GM23338 (cell line): ENCODE measurements at regions not wholly inside any gene's neighbourhood (a gene's known extent, or its start where the extent isn't known, plus 50 kb on each side); places are given as distances from the start of the nearest gene placed in this dataset.

Source experiments
- ATAC-seq: fragments of 200-7000 bp; cut with Tn5 transposase; 3 replicates; pipeline ENCODE4 v1.9.1; 2020
- DNase-seq: peaks from one replicate; pipeline ENCODE4 v3.0.0-alpha.2; 2015; ENCODE audit warnings: low spot score
- H2AFZ ChIP-seq: fragments of 200-600 bp; sonication (generic); 2 replicates; pipeline ENCODE4 v1.8.0; 2016; ENCODE audit warnings: antibody characterized with exemption, mild to moderate bottlenecking, moderate library complexity
- H3F3A ChIP-seq: fragments of 200-600 bp; sonication (generic); replicated peaks from 2 replicates; pipeline ENCODE4 v1.8.0; 2017; ENCODE audit warnings: antibody characterized with exemption, mixed run types, low read depth
- H3K27ac ChIP-seq: fragments of 200-600 bp; sonication (generic); 2 replicates; pipeline ENCODE4 v1.6.1; 2016; ENCODE audit warnings: low read depth
- H3K27me3 ChIP-seq: fragments of 200-600 bp; sonication (generic); 2 replicates; pipeline ENCODE4 v1.8.0; 2016; ENCODE audit warnings: mild to moderate bottlenecking, mixed run types, moderate library complexity; ENCODE audit not compliant: insufficient read depth
- H3K36me3 ChIP-seq: fragments of 200-600 bp; sonication (generic); 2 replicates; pipeline ENCODE4 v1.8.0; 2016; ENCODE audit warnings: mild to moderate bottlenecking; ENCODE audit not compliant: insufficient read depth
- H3K4me1 ChIP-seq: fragments of 200-600 bp; sonication (generic); 2 replicates; pipeline ENCODE4 v1.8.0; 2016; ENCODE audit warnings: mild to moderate bottlenecking, moderate library complexity; ENCODE audit not compliant: insufficient read depth
- H3K4me2 ChIP-seq: fragments of 200-600 bp; sonication (generic); 2 replicates; pipeline ENCODE4 v1.7.1; 2017; ENCODE audit warnings: mixed run types
- H3K4me3 ChIP-seq: fragments of 200-600 bp; sonication (generic); 2 replicates; pipeline ENCODE4 v1.6.1; 2016; ENCODE audit warnings: mixed run types
- H3K79me2 ChIP-seq: fragments of 200-600 bp; sonication (generic); replicated peaks from 2 replicates; pipeline ENCODE4 v1.8.0; 2017; ENCODE audit warnings: mild to moderate bottlenecking; ENCODE audit not compliant: insufficient read depth
- H3K9me2 ChIP-seq: fragments of 200-600 bp; sonication (generic); 2 replicates; pipeline ENCODE4 v1.8.0; 2017; ENCODE audit not compliant: insufficient read depth
- H4K20me1 ChIP-seq: fragments of 200-600 bp; sonication (generic); replicated peaks from 2 replicates; pipeline ENCODE4 v1.8.0; 2017; ENCODE audit warnings: mild to moderate bottlenecking; ENCODE audit not compliant: insufficient read depth
- H3K27ac Mint-ChIP-seq: 2 replicates; pipeline ENCODE4 v1.8.0; 2020; ENCODE audit warnings: inconsistent platforms, mild to moderate bottlenecking, moderate library complexity, mixed read lengths
- H3K27me3 Mint-ChIP-seq: 3 replicates; pipeline ENCODE4 v1.8.0; 2022; ENCODE audit warnings: low read depth, mild to moderate bottlenecking, moderate library complexity, mixed read lengths, inconsistent platforms; ENCODE audit not compliant: insufficient read depth, poor library complexity
- H3K36me3 Mint-ChIP-seq: 3 replicates; pipeline ENCODE4 v1.8.0; 2021; ENCODE audit warnings: low read depth, mild to moderate bottlenecking, inconsistent platforms, moderate library complexity, mixed read lengths
- H3K4me1 Mint-ChIP-seq: 3 replicates; pipeline ENCODE4 v1.8.0; 2020; ENCODE audit warnings: mild to moderate bottlenecking, inconsistent platforms, mixed read lengths
- H3K4me3 Mint-ChIP-seq: 3 replicates; pipeline ENCODE4 v1.8.0; 2021; ENCODE audit warnings: moderate library complexity, mild to moderate bottlenecking, inconsistent platforms, mixed read lengths
- H3K9me3 Mint-ChIP-seq: 3 replicates; pipeline ENCODE4 v1.8.0; 2020; ENCODE audit warnings: moderate library complexity, mild to moderate bottlenecking, inconsistent platforms, mixed read lengths
- CREB1 ChIP-seq: fragments of 250-450 bp; sonication (Bioruptor Pico); IDR thresholded peaks from 2 replicates; pipeline ENCODE4 v1.5.0; 2020; ENCODE audit warnings: low read depth, mild to moderate bottlenecking, moderate library complexity
- EZH2 ChIP-seq: fragments of 200-600 bp; sonication (generic); IDR thresholded peaks from one replicate; pipeline ENCODE4 v1.8.0; 2017; ENCODE audit warnings: antibody characterized with exemption, mild to moderate bottlenecking, low read depth; ENCODE audit not compliant: unreplicated experiment
- JUNB ChIP-seq: IDR thresholded peaks from one replicate; pipeline ENCODE4 v1.6.1; 2016; ENCODE audit warnings: antibody characterized with exemption; ENCODE audit not compliant: unreplicated experiment
- POLR2AphosphoS5 ChIP-seq: IDR thresholded peaks from 2 replicates; pipeline ENCODE4 v1.6.1; 2016; ENCODE audit warnings: antibody characterized with exemption, low read depth
- STAT1 ChIP-seq: IDR thresholded peaks from one replicate; pipeline ENCODE4 v1.6.1; 2016; ENCODE audit warnings: antibody characterized with exemption; ENCODE audit not compliant: unreplicated experiment
- ZNF114 ChIP-seq: fragments of 250-450 bp; sonication (Bioruptor Pico); IDR thresholded peaks from 2 replicates; pipeline ENCODE4 v1.5.0; 2020; ENCODE audit warnings: mild to moderate bottlenecking, moderate library complexity
- ZNF331 ChIP-seq: fragments of 250-450 bp; sonication (Bioruptor Pico); IDR thresholded peaks from 2 replicates; pipeline ENCODE4 v1.5.0; 2020; ENCODE audit warnings: low read depth, mild to moderate bottlenecking, moderate library complexity
- ZNF462 ChIP-seq: fragments of 250-450 bp; sonication (Bioruptor Pico); IDR thresholded peaks from 2 replicates; pipeline ENCODE4 v1.5.0; 2020; ENCODE audit warnings: mild to moderate bottlenecking, moderate library complexity

GRCh38 chr1:94674876-94675275 lies 133.3 kb upstream of the F3 start (continued):
- no peak for TF ChIP-seq ZNF331 (CRISPR knock-in tag)
- TF ChIP-seq CREB1 (CRISPR knock-in tag) = no peak
- no peak for TF ChIP-seq ZNF114 (CRISPR knock-in tag)

- H3K4me2 ChIP-seq = no peak overlapping the region
- Mint-ChIP-seq H3K9me3 (no peaks in the 10 kb centered on the region), H3K27me3 (peaks cover 5% of the 10 kb centered on the region), H3K27ac (no peak overlapping the region), H3K4me3 (no peak overlapping the region), H3K4me1 (peaks cover 31% of the 10 kb centered on the region), H3K36me3 (no peaks in the 10 kb centered on the region; the same call in 2 of the 3 replicates)
- ATAC-seq (no peak), DNase-seq (no peak)
- H3F3A ChIP-seq = no peaks in the 10 kb centered on the region
- H3K36me3 ChIP-seq = no peaks in the 10 kb centered on the region
- H3K27me3 ChIP-seq = no peaks in the 10 kb centered on the region
- H3K4me1 ChIP-seq = peaks cover 24% of the 10 kb centered on the region
- H3K27ac ChIP-seq = no peak overlapping the region
- no peak overlapping the region for H3K4me3 ChIP-seq
- H2AFZ ChIP-seq = no peak overlapping the region
- TF ChIP-seq JUNB = no peak
- TF ChIP-seq ZNF462 (CRISPR knock-in tag) = no peak
- TF ChIP-seq STAT1 = no peak
- TF ChIP-seq POLR2AphosphoS5 = no peak
- TF ChIP-seq EZH2 = no peak
- H4K20me1 ChIP-seq = no peaks in the 10 kb centered on the region
- H3K9me2 ChIP-seq = peaks cover 11% of the 10 kb centered on the region
- no peaks in the 10 kb centered on the region for H3K79me2 ChIP-seq
These were observed 131.4 kb upstream of the F3 start for GRCh38 chr1:94672934-94673333.
